ENCODE measurements at regions not wholly inside any gene's neighbourhood (a gene's known extent, or its start where the extent isn't known, plus 50 kb on each side); places are given as distances from the start of the nearest gene placed in this dataset.

- H3K9me3 ChIP-seq (ENCODE audit: low read depth, low read length) = no peaks in the 10 kb centered on the region
- no peaks in the 10 kb centered on the region for H3K36me3 ChIP-seq (ENCODE audit: insufficient read depth, low read length)
- no peak overlapping the region for H3K27ac ChIP-seq
- H3K9ac ChIP-seq (ENCODE audit: insufficient read length) = no peak overlapping the region
- no peak for TF ChIP-seq FOXP2 (optimal IDR thresholded peaks at IDR 0.05; ENCODE audit: control extremely low read depth, extremely low read length, insufficient read depth)
- no peak for TF ChIP-seq EZH2 (IDR thresholded peaks at IDR 0.05)
- no peak for TF ChIP-seq POLR2AphosphoS5 (IDR thresholded peaks at IDR 0.05; ENCODE audit: borderline replicate concordance, low read depth, low read length)
- H3K4me3 ChIP-seq = no peak overlapping the region
- DNase-seq (ENCODE audit: low read depth, low spot score) = no peak
Measured at GRCh38 chr7:91347290-91347689, 83.1 kb downstream of the FZD1 start.

GRCh38 chr7:91348711-91349110 is 84.5 kb downstream of the FZD1 start:
- Histone ChIP-seq H3K27ac (no peak overlapping the region), H3K9ac (ENCODE audit: insufficient read length) (no peak overlapping the region), H3K9me3 (ENCODE audit: low read depth, low read length) (no peaks in the 10 kb centered on the region), H3K36me3 (ENCODE audit: insufficient read depth, low read length) (no peaks in the 10 kb centered on the region), H3K4me3 (no peak overlapping the region)
- TF ChIP-seq FOXP2 (optimal IDR thresholded peaks at IDR 0.05; ENCODE audit: control extremely low read depth, extremely low read length, insufficient read depth) (no peak), EZH2 (IDR thresholded peaks at IDR 0.05) (no peak), POLR2AphosphoS5 (IDR thresholded peaks at IDR 0.05; ENCODE audit: borderline replicate concordance, low read depth, low read length) (no peak)
- DNase-seq (ENCODE audit: low read depth, low spot score) = no peak

GRCh38 chr7:91351374-91351773 is 87.1 kb downstream of the FZD1 start:
- no peak for DNase-seq (ENCODE audit: low read depth, low spot score)
- no peaks in the 10 kb centered on the region for H3K36me3 ChIP-seq (ENCODE audit: insufficient read depth, low read length)
- H3K27ac ChIP-seq = no peak overlapping the region
- no peak overlapping the region for H3K4me3 ChIP-seq
- TF ChIP-seq FOXP2 (optimal IDR thresholded peaks at IDR 0.05; ENCODE audit: control extremely low read depth, extremely low read length, insufficient read depth) (no peak), EZH2 (IDR thresholded peaks at IDR 0.05) (no peak), POLR2AphosphoS5 (IDR thresholded peaks at IDR 0.05; ENCODE audit: borderline replicate concordance, low read depth, low read length) (no peak)
- H3K9me3 ChIP-seq (ENCODE audit: low read depth, low read length) = no peaks in the 10 kb centered on the region
- H3K9ac ChIP-seq (ENCODE audit: insufficient read length) = no peak overlapping the region

GRCh38 chr7:91352091-91352490 is 87.9 kb downstream of the FZD1 start:
- no peaks in the 10 kb centered on the region for H3K9me3 ChIP-seq (ENCODE audit: low read depth, low read length)
- no peak overlapping the region for H3K9ac ChIP-seq (ENCODE audit: insufficient read length)
- H3K36me3 ChIP-seq (ENCODE audit: insufficient read depth, low read length) = no peaks in the 10 kb centered on the region
- no peak for DNase-seq (ENCODE audit: low read depth, low spot score)
- H3K4me3 ChIP-seq = no peak overlapping the region
- TF ChIP-seq EZH2 (IDR thresholded peaks at IDR 0.05) (no peak), FOXP2 (optimal IDR thresholded peaks at IDR 0.05; ENCODE audit: control extremely low read depth, extremely low read length, insufficient read depth) (no peak), POLR2AphosphoS5 (IDR thresholded peaks at IDR 0.05; ENCODE audit: borderline replicate concordance, low read depth, low read length) (no peak)
- no peak overlapping the region for H3K27ac ChIP-seq

- no peaks in the 10 kb centered on the region for H3K9me3 ChIP-seq (ENCODE audit: low read depth, low read length)
- no peak overlapping the region for H3K9ac ChIP-seq (ENCODE audit: insufficient read length)
- no peak for DNase-seq (ENCODE audit: low read depth, low spot score)
- H3K27ac ChIP-seq = no peak overlapping the region
- H3K4me3 ChIP-seq = no peak overlapping the region
- TF ChIP-seq EZH2 (IDR thresholded peaks at IDR 0.05) (no peak), POLR2AphosphoS5 (IDR thresholded peaks at IDR 0.05; ENCODE audit: borderline replicate concordance, low read depth, low read length) (no peak), FOXP2 (optimal IDR thresholded peaks at IDR 0.05; ENCODE audit: control extremely low read depth, extremely low read length, insufficient read depth) (no peak)
- H3K36me3 ChIP-seq (ENCODE audit: insufficient read depth, low read length) = no peaks in the 10 kb centered on the region
Measured at GRCh38 chr7:91353848-91354247, 89.6 kb downstream of the FZD1 start.

- no peak for DNase-seq (ENCODE audit: low read depth, low spot score)
- Histone ChIP-seq H3K9me3 (ENCODE audit: low read depth, low read length) (no peaks in the 10 kb centered on the region), H3K36me3 (ENCODE audit: insufficient read depth, low read length) (no peaks in the 10 kb centered on the region), H3K9ac (ENCODE audit: insufficient read length) (no peak overlapping the region), H3K4me3 (no peak overlapping the region), H3K27ac (no peak overlapping the region)
- TF ChIP-seq FOXP2 (optimal IDR thresholded peaks at IDR 0.05; ENCODE audit: control extremely low read depth, extremely low read length, insufficient read depth) (no peak), POLR2AphosphoS5 (IDR thresholded peaks at IDR 0.05; ENCODE audit: borderline replicate concordance, low read depth, low read length) (no peak), EZH2 (IDR thresholded peaks at IDR 0.05) (no peak)
Measured at GRCh38 chr7:91355695-91356435, 91.6 kb downstream of the FZD1 start.

- no peak overlapping the region for H3K4me3 ChIP-seq
- TF ChIP-seq EZH2 (IDR thresholded peaks at IDR 0.05) (no peak), POLR2AphosphoS5 (IDR thresholded peaks at IDR 0.05; ENCODE audit: borderline replicate concordance, low read depth, low read length) (no peak), FOXP2 (optimal IDR thresholded peaks at IDR 0.05; ENCODE audit: control extremely low read depth, extremely low read length, insufficient read depth) (no peak)
- H3K36me3 ChIP-seq (ENCODE audit: insufficient read depth, low read length) = no peaks in the 10 kb centered on the region
- no peak overlapping the region for H3K9ac ChIP-seq (ENCODE audit: insufficient read length)
- no peak for DNase-seq (ENCODE audit: low read depth, low spot score)
- no peak overlapping the region for H3K27ac ChIP-seq
- no peaks in the 10 kb centered on the region for H3K9me3 ChIP-seq (ENCODE audit: low read depth, low read length)
Measured at GRCh38 chr7:91356915-91357314, 92.7 kb downstream of the FZD1 start.

DNA sequence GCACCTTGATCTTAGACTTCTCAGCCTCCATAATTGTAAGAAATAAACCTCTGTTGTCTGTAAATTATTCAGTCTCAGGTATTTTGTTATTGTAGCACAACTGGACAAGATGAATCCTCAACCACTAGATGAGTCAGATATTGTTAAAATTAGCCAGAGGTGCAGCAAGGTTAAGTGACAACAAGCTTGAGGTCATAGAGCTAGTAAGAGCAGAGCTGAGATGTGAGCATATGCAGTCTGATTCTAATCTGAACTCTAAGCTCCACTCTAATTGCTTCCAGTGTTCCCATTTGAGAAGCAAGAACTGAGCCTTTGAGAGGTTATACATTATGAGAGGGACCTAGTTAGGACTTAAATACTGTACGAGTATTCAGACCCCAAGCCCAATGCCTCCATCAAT is 93.1 kb downstream of the FZD1 start:
- Histone ChIP-seq H3K36me3 (ENCODE audit: insufficient read depth, low read length) (no peaks in the 10 kb centered on the region), H3K4me3 (no peak overlapping the region), H3K9me3 (ENCODE audit: low read depth, low read length) (no peaks in the 10 kb centered on the region), H3K27ac (no peak overlapping the region), H3K9ac (ENCODE audit: insufficient read length) (no peak overlapping the region)
- DNase-seq (ENCODE audit: low read depth, low spot score) = no peak
- no peak for TF ChIP-seq FOXP2 (optimal IDR thresholded peaks at IDR 0.05; ENCODE audit: control extremely low read depth, extremely low read length, insufficient read depth)
- TF ChIP-seq EZH2 (IDR thresholded peaks at IDR 0.05) = no peak
- no peak for TF ChIP-seq POLR2AphosphoS5 (IDR thresholded peaks at IDR 0.05; ENCODE audit: borderline replicate concordance, low read depth, low read length)

DNA sequence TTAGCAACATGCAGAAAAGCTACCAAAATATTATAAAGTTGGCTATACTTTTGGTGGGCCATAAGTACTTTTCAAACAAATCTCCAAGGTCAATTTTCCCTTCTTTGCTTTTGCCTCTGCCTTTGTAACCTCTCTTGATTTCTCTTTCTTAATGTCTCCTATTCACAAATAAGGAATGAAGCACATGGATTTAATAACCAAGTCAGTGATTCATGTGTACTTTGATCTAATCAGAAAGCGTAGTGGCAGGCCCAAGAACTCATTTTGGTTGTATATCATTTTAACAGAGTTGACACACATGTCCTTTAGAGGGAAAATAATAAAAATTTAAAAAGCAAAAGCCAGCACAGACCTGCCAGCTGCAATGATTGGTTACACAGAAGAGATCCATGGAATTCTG is 93.7 kb downstream of the FZD1 start:
- Histone ChIP-seq H3K36me3 (ENCODE audit: insufficient read depth, low read length) (no peaks in the 10 kb centered on the region), H3K27ac (no peak overlapping the region), H3K9ac (ENCODE audit: insufficient read length) (no peak overlapping the region), H3K4me3 (no peak overlapping the region), H3K9me3 (ENCODE audit: low read depth, low read length) (no peaks in the 10 kb centered on the region)
- DNase-seq (ENCODE audit: low read depth, low spot score) = no peak
- no peak for TF ChIP-seq EZH2 (IDR thresholded peaks at IDR 0.05)
- no peak for TF ChIP-seq POLR2AphosphoS5 (IDR thresholded peaks at IDR 0.05; ENCODE audit: borderline replicate concordance, low read depth, low read length)
- TF ChIP-seq FOXP2 (optimal IDR thresholded peaks at IDR 0.05; ENCODE audit: control extremely low read depth, extremely low read length, insufficient read depth) = no peak

All from SK-N-MC (cell line).